Breast epithelium (tissue), 4 donors: ENCODE measurements at regions not wholly inside any gene's neighbourhood (a gene's known extent, or its start where the extent isn't known, plus 50 kb on each side); places are given as distances from the start of the nearest gene placed in this dataset.

Source experiments
- DNase-seq, 2 donors: peaks; one replicate each; pipeline ENCODE4 v3.0.0-alpha.2; 2019; ENCODE audit warnings: low spot score in 2 of 2
- H3K27ac ChIP-seq, 2 donors: fragments of 200-600 bp; sonication (generic) in 1 of 2; one replicate each; pipeline ENCODE4 v1.5.1; 2016 to 2019; ENCODE audit warnings: mild to moderate bottlenecking in 1 of 2
- H3K27me3 ChIP-seq, 2 donors: fragments of 200-600 bp; sonication (generic) in 1 of 2; one replicate each; pipeline versions ENCODE4 v1.5.1 to v1.6.0; 2017 to 2019; ENCODE audit warnings: control low read depth in 1 of 2, mild to moderate bottlenecking in 1 of 2
- H3K36me3 ChIP-seq: fragments of 200-600 bp; one replicate; pipeline ENCODE4 v1.5.1; 2019
- H3K4me1 ChIP-seq, 2 donors: fragments of 200-600 bp; sonication (generic); one replicate each; pipeline ENCODE4 v1.5.1; 2016 to 2019; ENCODE audit warnings: control low read depth in 1 of 2
- H3K4me3 ChIP-seq, 3 donors: fragments of 200-600 bp; sonication (generic); 1 replicate in 2 of 3; 2 replicates in 1 of 3; pipeline ENCODE4 v1.5.1; 2016 to 2019; ENCODE audit warnings: mild to moderate bottlenecking in 3 of 3, moderate library complexity in 2 of 3
- H3K9me3 ChIP-seq, 2 donors: fragments of 200-600 bp; sonication (generic) in 1 of 2; one replicate each; pipeline ENCODE4 v1.5.1; 2016 to 2019; ENCODE audit warnings: control low read depth in 1 of 2
- CTCF ChIP-seq, 3 donors: fragments of 450-650 bp; IDR thresholded peaks; one replicate each; pipeline ENCODE4 v1.5.1; 2016 to 2017; ENCODE audit warnings: antibody characterized with exemption in 3 of 3, mild to moderate bottlenecking in 3 of 3, moderate library complexity in 3 of 3
- POLR2A ChIP-seq: fragments of 450-650 bp; IDR thresholded peaks from one replicate; pipeline ENCODE4 v1.6.1; 2016; ENCODE audit warnings: antibody characterized with exemption, mild to moderate bottlenecking, moderate library complexity
- POLR2AphosphoS5 ChIP-seq, 3 donors: sonication (generic); formaldehyde crosslinking; IDR thresholded peaks; one replicate each; pipeline ENCODE4 v1.6.1; 2017; ENCODE audit warnings: antibody characterized with exemption in 3 of 3
- intact Hi-C: fragments of 100-400 bp; cut with DNase I; formaldehyde crosslinking; loops from one replicate; pipeline ENCODE4 v1.15.1; 2023; ENCODE audit warnings: low total_unique reads

- Histone ChIP-seq H3K36me3 (no peaks in the 10 kb centered on the region), H3K9me3 (no peaks in the 10 kb centered on the region), H3K27ac (no peak overlapping the region), H3K4me1 (no peaks in the 10 kb centered on the region), H3K4me3 (no peak overlapping the region), H3K27me3 (no peaks in the 10 kb centered on the region)
- intact Hi-C loops = loop anchor here (2.0 kb wide), 1 partner anchor 50 kb away; no protein-coding TSS in a partner anchor
- TF ChIP-seq POLR2AphosphoS5 (IDR thresholded peaks at IDR 0.05) = no peak
- DNase-seq = no peak
Observed at GRCh38 chr13:83692800-83693199, 189.5 kb downstream of the SLITRK1 start.

GRCh38 chr13:83691966-83692365, 190.3 kb downstream of the SLITRK1 start:
- intact Hi-C loops = loop anchor here (2.0 kb wide), 1 partner anchor 51 kb away; no protein-coding TSS in a partner anchor
- no peak for TF ChIP-seq POLR2AphosphoS5 (IDR thresholded peaks at IDR 0.05)
- TF ChIP-seq CTCF (IDR thresholded peaks at IDR 0.05) = no peak
- no peak for TF ChIP-seq POLR2A
- no peaks in the 10 kb centered on the region for H3K4me1 ChIP-seq
- DNase-seq = no peak
- no peaks in the 10 kb centered on the region for H3K27me3 ChIP-seq
- no peaks in the 10 kb centered on the region for H3K9me3 ChIP-seq
- H3K36me3 ChIP-seq = no peaks in the 10 kb centered on the region
- no peak overlapping the region for H3K27ac ChIP-seq
- no peak overlapping the region for H3K4me3 ChIP-seq

GRCh38 chr13:83681547-83681946, 200.7 kb downstream of the SLITRK1 start:
- TF ChIP-seq CTCF (IDR thresholded peaks at IDR 0.05) = no peak
- no peak for TF ChIP-seq POLR2AphosphoS5 (IDR thresholded peaks at IDR 0.05)
- no peak for TF ChIP-seq POLR2A
- Histone ChIP-seq H3K9me3 (no peaks in the 10 kb centered on the region), H3K27ac (no peak overlapping the region), H3K36me3 (no peaks in the 10 kb centered on the region), H3K4me1 (no peaks in the 10 kb centered on the region), H3K4me3 (no peak overlapping the region), H3K27me3 (no peaks in the 10 kb centered on the region)
- no peak for DNase-seq
- intact Hi-C loops = no loop called here

- no peaks in the 10 kb centered on the region for H3K36me3 ChIP-seq
- no peak for DNase-seq
- H3K27ac ChIP-seq = no peak overlapping the region
- H3K4me1 ChIP-seq = no peaks in the 10 kb centered on the region
- H3K4me3 ChIP-seq = no peak overlapping the region
- H3K9me3 ChIP-seq = no peaks in the 10 kb centered on the region
- TF ChIP-seq POLR2A (no peak), CTCF (IDR thresholded peaks at IDR 0.05) (no peak), POLR2AphosphoS5 (IDR thresholded peaks at IDR 0.05) (no peak)
- no peaks in the 10 kb centered on the region for H3K27me3 ChIP-seq
- intact Hi-C loops = no loop called here
Observed at GRCh38 chr13:83677985-83678384, 204.3 kb downstream of the SLITRK1 start.

- Histone ChIP-seq H3K36me3 (no peaks in the 10 kb centered on the region), H3K4me1 (no peaks in the 10 kb centered on the region), H3K27ac (no peak overlapping the region), H3K4me3 (no peak overlapping the region), H3K9me3 (no peaks in the 10 kb centered on the region), H3K27me3 (no peaks in the 10 kb centered on the region)
- TF ChIP-seq POLR2AphosphoS5 (IDR thresholded peaks at IDR 0.05) (no peak), POLR2A (no peak), CTCF (IDR thresholded peaks at IDR 0.05) (no peak)
- intact Hi-C loops = no loop called here
- no peak for DNase-seq
Observed at GRCh38 chr13:83672612-83673011, 209.7 kb downstream of the SLITRK1 start.

GRCh38 chr13:83667606-83668005, 214.7 kb downstream of the SLITRK1 start:
- Histone ChIP-seq H3K27me3 (no peaks in the 10 kb centered on the region), H3K27ac (no peak overlapping the region), H3K9me3 (no peaks in the 10 kb centered on the region), H3K4me1 (no peaks in the 10 kb centered on the region), H3K4me3 (no peak overlapping the region), H3K36me3 (no peaks in the 10 kb centered on the region)
- intact Hi-C loops = no loop called here
- no peak for DNase-seq
- TF ChIP-seq POLR2AphosphoS5 (IDR thresholded peaks at IDR 0.05) (no peak), CTCF (IDR thresholded peaks at IDR 0.05) (no peak), POLR2A (no peak)
